K562 (cell line): ENCODE measurements at regions not wholly inside any gene's neighbourhood (a gene's known extent, or its start where the extent isn't known, plus 50 kb on each side); places are given as distances from the start of the nearest gene placed in this dataset.

Experiments
- ATAC-seq: fragments of 200-7000 bp; cut with Tn5 transposase; 3 replicates; pipeline ENCODE4 v1.9.1; 2020; ENCODE audit warnings: moderate library complexity
- BruUV-seq: library from RNA; stranded (reverse); fragments of 400-500 nt; replicated peaks from 2 replicates; lab custom pipeline; 2021; lab: Mats Ljungman, UMichigan
- CTCF ChIA-PET: fragments of 300-600 bp; formaldehyde crosslinking; extraction: SDS; loops from one replicate; lab custom pipeline; 2021; ENCODE audit warnings: low intra/inter-chr PET ratio; lab: Yijun Ruan, JAX
- POLR2A ChIA-PET: fragments of 300-600, 350-650 bp; sonication (Branson Sonifier 250); formaldehyde crosslinking; extraction: SDS; loops from one replicate; lab custom pipeline; 2021; ENCODE audit warnings: antibody characterized with exemption, inconsistent platforms; lab: Yijun Ruan, JAX
- DNase-seq, 4 experiments: peaks; one replicate each; pipeline versions ENCODE4 v3.0.0 to v3.0.0-alpha.2; 2011 to 2018; ENCODE audit warnings: low spot score in 3 of 4, mixed read lengths in 3 of 4; ENCODE audit errors: extremely low read depth in 1 of 4
- FAIRE-seq: peaks from 2 replicates; lab custom pipeline; 2011; peaks lifted over from hg19 to GRCh38; lab: Jason Lieb, UNC
- H2AFZ ChIP-seq: 2 replicates; pipeline ENCODE4 v1.6.0; 2011; ENCODE audit warnings: low read depth, low read length, control low read depth, inconsistent platforms
- H3K27ac ChIP-seq: fragments of 200-600 bp; 3 replicates; pipeline ENCODE4 v1.8.0; 2011; ENCODE audit warnings: low read depth, mild to moderate bottlenecking, control low read depth, inconsistent platforms, low read length, moderate library complexity, mixed read lengths; ENCODE audit errors: extremely low read depth
- H3K27me3 ChIP-seq, 2 experiments: fragments of 300-600 bp in 1 of 2; 2 replicates in 1 of 2; 3 replicates in 1 of 2; pipeline versions ENCODE4 v1.6.0 to v1.8.0; 2011; ENCODE audit warnings: inconsistent platforms in 2 of 2, low read length in 2 of 2, mild to moderate bottlenecking in 1 of 2, mixed read lengths in 1 of 2, moderate library complexity in 1 of 2; ENCODE audit not compliant: control insufficient read depth in 2 of 2, insufficient read depth in 2 of 2
- H3K36me3 ChIP-seq: fragments of 300-600 bp; 3 replicates; pipeline ENCODE4 v1.8.0; 2011; ENCODE audit warnings: mild to moderate bottlenecking, low read length, inconsistent platforms; ENCODE audit not compliant: control insufficient read depth, insufficient read depth
- H3K4me1 ChIP-seq, 2 experiments: fragments of 200-600 bp in 1 of 2; replicated peaks in 1 of 2; 2 replicates in 1 of 2; 3 replicates in 1 of 2; pipeline versions ENCODE4 v1.5.1 to v1.8.0; 2011; ENCODE audit warnings: inconsistent platforms in 2 of 2, low read length in 2 of 2, mild to moderate bottlenecking in 1 of 2, mixed read lengths in 1 of 2, moderate library complexity in 1 of 2; ENCODE audit not compliant: control insufficient read depth in 2 of 2, insufficient read depth in 2 of 2
- H3K4me2 ChIP-seq: 2 replicates; pipeline ENCODE4 v1.6.1; 2011; ENCODE audit warnings: low read length, control low read depth, inconsistent platforms, mixed read lengths; ENCODE audit not compliant: insufficient read depth
- H3K4me3 ChIP-seq: fragments of 200-600 bp; sonication (generic), shearing (Covaris generic); 2 replicates; pipeline ENCODE4 v1.5.1; 2016; ENCODE audit warnings: control low read depth, inconsistent platforms
- H3K79me2 ChIP-seq: fragments of 200-600 bp; 3 replicates; pipeline ENCODE4 v1.8.0; 2011; ENCODE audit warnings: low read length, inconsistent platforms; ENCODE audit not compliant: control insufficient read depth, insufficient read depth
- H3K9ac ChIP-seq, 2 experiments: 2 replicates each; pipeline versions ENCODE4 v1.6.0 to v1.6.1; 2011; ENCODE audit warnings: low read depth in 2 of 2, low read length in 2 of 2, control low read depth in 1 of 2, inconsistent platforms in 1 of 2, mild to moderate bottlenecking in 1 of 2, mixed read lengths in 1 of 2; ENCODE audit not compliant: insufficient read depth in 1 of 2
- H3K9me1 ChIP-seq: one replicate; pipeline ENCODE4 v1.6.0; 2011; ENCODE audit warnings: inconsistent platforms, mild to moderate bottlenecking, low read length, moderate library complexity; ENCODE audit not compliant: control insufficient read depth, insufficient read depth
- H3K9me3 ChIP-seq: replicated peaks from 2 replicates; pipeline ENCODE4 v1.5.1; 2011; ENCODE audit warnings: low read depth, low read length, inconsistent platforms; ENCODE audit not compliant: control insufficient read depth, insufficient read depth
- H4K20me1 ChIP-seq: replicated peaks from 2 replicates; pipeline ENCODE4 v1.6.1; 2011; ENCODE audit warnings: low read length, inconsistent platforms, mixed read lengths; ENCODE audit not compliant: control insufficient read depth, insufficient read depth
- RFX1 ChIP-seq: fragments of 450-650 bp; IDR thresholded peaks from 2 replicates; pipeline ENCODE4 v1.6.1; 2016; ENCODE audit warnings: mild to moderate bottlenecking, moderate library complexity
- WGBS: fragments of 100-300 bp; shearing (Covaris generic); methylation state at CpG from one replicate; pipeline ENCODE4 v1.1.6; 2016; ENCODE audit warnings: low coverage, mixed read lengths; ENCODE audit not compliant: insufficient coverage; ENCODE audit errors: missing lambda C conversion rate; 5-methylcytosine and 5-hydroxymethylcytosine counted together
- in situ Hi-C: fragments of 300-500 bp; cut with MboI; formaldehyde crosslinking; loops from 4 replicates; pipeline ENCODE4 v1.15.0; 2018; ENCODE audit warnings: inconsistent platforms, mixed read lengths
- intact Hi-C: fragments of 100-400 bp; cut with micrococcal nuclease; formaldehyde crosslinking; loops from 2 replicates; pipeline ENCODE4 v1.14.2; 2022
- TF ChIP-seq, protein P1 (sequence below): fragments of 450-650 bp; IDR thresholded peaks from 2 replicates; pipeline ENCODE4 v1.6.1; 2016; ENCODE audit warnings: low read depth

DNA sequence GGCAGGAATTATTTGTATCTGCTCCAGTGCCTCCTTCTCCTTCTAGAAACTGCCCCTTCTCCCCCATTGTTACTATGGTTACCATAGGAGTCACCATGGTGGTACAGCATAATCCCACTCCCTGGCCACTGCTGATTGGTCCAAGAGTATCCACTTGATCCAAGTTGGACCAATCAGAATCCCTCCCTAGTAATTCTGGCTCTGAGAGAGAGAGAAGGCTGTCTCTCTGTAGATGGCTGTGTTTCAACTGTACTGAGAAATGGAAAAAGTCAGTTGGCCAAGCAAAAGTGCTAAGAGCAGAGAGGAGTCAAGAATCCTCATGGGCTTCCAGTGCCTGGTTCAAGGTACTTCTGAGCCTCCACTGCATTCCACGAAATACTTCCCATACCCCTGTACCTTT is 120.6 kb upstream of the SPATA12 start:
- intact Hi-C loops = no loop called here
- TF ChIP-seq, protein P1, sequence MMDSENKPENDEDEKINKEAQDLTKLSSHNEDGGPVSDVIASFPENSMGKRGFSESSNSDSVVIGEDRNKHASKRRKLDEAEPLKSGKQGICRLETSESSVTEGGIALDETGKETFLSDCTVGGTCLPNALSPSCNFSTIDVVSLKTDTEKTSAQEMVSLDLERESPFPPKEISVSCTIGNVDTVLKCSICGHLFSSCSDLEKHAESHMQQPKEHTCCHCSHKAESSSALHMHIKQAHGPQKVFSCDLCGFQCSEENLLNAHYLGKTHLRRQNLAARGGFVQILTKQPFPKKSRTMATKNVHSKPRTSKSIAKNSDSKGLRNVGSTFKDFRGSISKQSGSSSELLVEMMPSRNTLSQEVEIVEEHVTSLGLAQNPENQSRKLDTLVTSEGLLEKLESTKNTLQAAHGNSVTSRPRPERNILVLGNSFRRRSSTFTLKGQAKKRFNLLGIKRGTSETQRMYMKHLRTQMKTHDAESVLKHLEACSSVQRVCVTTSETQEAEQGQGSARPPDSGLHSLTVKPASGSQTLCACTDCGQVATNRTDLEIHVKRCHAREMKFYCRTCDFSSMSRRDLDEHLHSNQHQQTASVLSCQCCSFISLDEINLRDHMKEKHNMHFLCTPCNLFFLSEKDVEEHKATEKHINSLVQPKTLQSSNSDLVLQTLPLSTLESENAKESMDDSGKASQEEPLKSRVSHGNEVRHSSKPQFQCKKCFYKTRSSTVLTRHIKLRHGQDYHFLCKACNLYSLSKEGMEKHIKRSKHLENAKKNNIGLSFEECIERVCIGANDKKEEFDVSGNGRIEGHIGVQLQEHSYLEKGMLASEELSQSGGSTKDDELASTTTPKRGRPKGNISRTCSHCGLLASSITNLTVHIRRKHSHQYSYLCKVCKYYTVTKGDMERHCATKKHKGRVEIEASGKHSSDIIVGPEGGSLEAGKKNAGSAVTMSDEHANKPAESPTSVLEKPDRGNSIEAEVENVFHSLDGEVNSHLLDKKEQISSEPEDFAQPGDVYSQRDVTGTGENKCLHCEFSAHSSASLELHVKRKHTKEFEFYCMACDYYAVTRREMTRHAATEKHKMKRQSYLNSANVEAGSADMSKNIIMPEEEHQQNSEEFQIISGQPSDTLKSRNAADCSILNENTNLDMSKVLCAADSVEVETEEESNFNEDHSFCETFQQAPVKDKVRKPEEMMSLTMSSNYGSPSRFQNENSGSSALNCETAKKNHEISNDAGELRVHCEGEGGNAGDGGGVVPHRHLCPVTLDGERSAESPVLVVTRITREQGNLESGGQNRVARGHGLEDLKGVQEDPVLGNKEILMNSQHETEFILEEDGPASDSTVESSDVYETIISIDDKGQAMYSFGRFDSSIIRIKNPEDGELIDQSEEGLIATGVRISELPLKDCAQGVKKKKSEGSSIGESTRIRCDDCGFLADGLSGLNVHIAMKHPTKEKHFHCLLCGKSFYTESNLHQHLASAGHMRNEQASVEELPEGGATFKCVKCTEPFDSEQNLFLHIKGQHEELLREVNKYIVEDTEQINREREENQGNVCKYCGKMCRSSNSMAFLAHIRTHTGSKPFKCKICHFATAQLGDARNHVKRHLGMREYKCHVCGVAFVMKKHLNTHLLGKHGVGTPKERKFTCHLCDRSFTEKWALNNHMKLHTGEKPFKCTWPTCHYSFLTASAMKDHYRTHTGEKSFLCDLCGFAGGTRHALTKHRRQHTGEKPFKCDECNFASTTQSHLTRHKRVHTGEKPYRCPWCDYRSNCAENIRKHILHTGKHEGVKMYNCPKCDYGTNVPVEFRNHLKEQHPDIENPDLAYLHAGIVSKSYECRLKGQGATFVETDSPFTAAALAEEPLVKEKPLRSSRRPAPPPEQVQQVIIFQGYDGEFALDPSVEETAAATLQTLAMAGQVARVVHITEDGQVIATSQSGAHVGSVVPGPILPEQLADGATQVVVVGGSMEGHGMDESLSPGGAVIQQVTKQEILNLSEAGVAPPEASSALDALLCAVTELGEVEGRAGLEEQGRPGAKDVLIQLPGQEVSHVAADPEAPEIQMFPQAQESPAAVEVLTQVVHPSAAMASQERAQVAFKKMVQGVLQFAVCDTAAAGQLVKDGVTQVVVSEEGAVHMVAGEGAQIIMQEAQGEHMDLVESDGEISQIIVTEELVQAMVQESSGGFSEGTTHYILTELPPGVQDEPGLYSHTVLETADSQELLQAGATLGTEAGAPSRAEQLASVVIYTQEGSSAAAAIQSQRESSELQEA = no peak
- TF ChIP-seq RFX1 = peak; percentile 68
- TF ChIP-seq, all 486 proteins: peak for 1
- Histone ChIP-seq H3K27ac (no peak overlapping the region), H3K4me1 (no peaks in the 10 kb centered on the region), H3K9ac (no peak overlapping the region), H3K36me3 (no peaks in the 10 kb centered on the region), H3K27me3 (peaks cover 0 to 5% of the 10 kb centered on the region in 2 experiments; a peak in 2 of 5 replicates), H2AFZ (no peak overlapping the region), H3K9me3 (no peaks in the 10 kb centered on the region), H3K79me2 (no peaks in the 10 kb centered on the region), H3K4me2 (no peak overlapping the region), H4K20me1 (no peaks in the 10 kb centered on the region), H3K9me1 (no peaks in the 10 kb centered on the region), H3K4me3 (no peak overlapping the region)
- DNase-seq = peak in 3 of 4 experiments; percentile 10 to 13 (median 12)
- in situ Hi-C loops = no loop called here
- ChIA-PET CTCF (no interaction called here), POLR2A (no interaction called here)
- WGBS = 0% methylated on average over 1 of the region's 1 CpG
- no peak for ATAC-seq
- FAIRE-seq = no peak
- BruUV-seq = no TSS peak
